Bronchial epithelial cell (primary cell): ENCODE measurements at regions not wholly inside any gene's neighbourhood (a gene's known extent, or its start where the extent isn't known, plus 50 kb on each side); places are given as distances from the start of the nearest gene placed in this dataset.
"Not testable (repeated sequence)": the region's sequence is repeated elsewhere in the genome, so short reads cannot be mapped to it uniquely, and the experiment has no call there.

Source experiments
- DNase-seq: peaks from one replicate; pipeline ENCODE4 v3.0.0-alpha.2; 2010; ENCODE audit warnings: low read depth
- FAIRE-seq: peaks from 2 replicates; lab custom pipeline; 2011; peaks lifted over from hg19 to GRCh38; lab: Jason Lieb, UNC
- H3K27me3 ChIP-seq: 2 replicates; pipeline ENCODE4 v1.5.1; 2011; ENCODE audit warnings: low read length; ENCODE audit not compliant: control insufficient read depth, insufficient read depth
- H3K36me3 ChIP-seq: 2 replicates; pipeline ENCODE4 v1.5.1; 2011; ENCODE audit warnings: low read length; ENCODE audit not compliant: control insufficient read depth, insufficient read depth
- H3K4me3 ChIP-seq: 2 replicates; pipeline ENCODE4 v1.5.1; 2011; ENCODE audit warnings: mild to moderate bottlenecking, low read depth, low read length, control low read depth
- TF ChIP-seq, protein P1 (sequence below): IDR thresholded peaks from 2 replicates; pipeline ENCODE4 v1.5.1; 2011; ENCODE audit warnings: mild to moderate bottlenecking, moderate library complexity, low read length, control low read depth, inconsistent platforms; ENCODE audit not compliant: insufficient read depth, severe bottlenecking

DNA sequence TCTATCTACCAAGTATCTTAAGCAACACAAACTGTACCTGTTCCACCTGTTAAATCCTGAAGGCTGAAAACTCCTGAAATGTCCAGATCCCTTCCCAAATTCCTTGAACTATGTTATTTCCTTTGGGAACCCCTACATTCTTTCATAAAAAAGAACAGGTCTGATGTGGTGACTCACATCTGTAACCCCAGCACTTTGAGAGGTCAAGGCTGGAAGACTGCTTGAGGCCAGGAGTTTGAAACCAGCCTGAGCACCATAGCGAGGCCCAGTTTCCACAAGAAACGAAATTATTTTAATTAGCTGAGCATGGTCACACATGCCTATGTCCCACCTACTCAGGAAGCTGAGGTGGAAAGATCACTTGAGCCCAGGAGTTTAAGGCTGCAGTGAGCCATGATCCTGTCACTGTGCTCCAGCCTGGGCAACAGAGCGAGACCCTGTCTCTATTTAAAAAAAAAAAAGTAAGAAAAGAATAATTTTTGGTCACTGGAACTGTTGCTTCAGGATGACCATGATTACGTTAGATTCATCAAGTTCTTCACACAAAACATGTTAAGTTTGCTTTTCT is 84.3 kb downstream of the PHLDA1 start:
- no peaks in the 10 kb centered on the region for H3K36me3 ChIP-seq
- TF ChIP-seq, protein P1, sequence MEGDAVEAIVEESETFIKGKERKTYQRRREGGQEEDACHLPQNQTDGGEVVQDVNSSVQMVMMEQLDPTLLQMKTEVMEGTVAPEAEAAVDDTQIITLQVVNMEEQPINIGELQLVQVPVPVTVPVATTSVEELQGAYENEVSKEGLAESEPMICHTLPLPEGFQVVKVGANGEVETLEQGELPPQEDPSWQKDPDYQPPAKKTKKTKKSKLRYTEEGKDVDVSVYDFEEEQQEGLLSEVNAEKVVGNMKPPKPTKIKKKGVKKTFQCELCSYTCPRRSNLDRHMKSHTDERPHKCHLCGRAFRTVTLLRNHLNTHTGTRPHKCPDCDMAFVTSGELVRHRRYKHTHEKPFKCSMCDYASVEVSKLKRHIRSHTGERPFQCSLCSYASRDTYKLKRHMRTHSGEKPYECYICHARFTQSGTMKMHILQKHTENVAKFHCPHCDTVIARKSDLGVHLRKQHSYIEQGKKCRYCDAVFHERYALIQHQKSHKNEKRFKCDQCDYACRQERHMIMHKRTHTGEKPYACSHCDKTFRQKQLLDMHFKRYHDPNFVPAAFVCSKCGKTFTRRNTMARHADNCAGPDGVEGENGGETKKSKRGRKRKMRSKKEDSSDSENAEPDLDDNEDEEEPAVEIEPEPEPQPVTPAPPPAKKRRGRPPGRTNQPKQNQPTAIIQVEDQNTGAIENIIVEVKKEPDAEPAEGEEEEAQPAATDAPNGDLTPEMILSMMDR: no peak
- no peak for FAIRE-seq
- DNase-seq: no peak
- H3K27me3 ChIP-seq: no peaks in the 10 kb centered on the region
- no peak overlapping the region for H3K4me3 ChIP-seq

DNA sequence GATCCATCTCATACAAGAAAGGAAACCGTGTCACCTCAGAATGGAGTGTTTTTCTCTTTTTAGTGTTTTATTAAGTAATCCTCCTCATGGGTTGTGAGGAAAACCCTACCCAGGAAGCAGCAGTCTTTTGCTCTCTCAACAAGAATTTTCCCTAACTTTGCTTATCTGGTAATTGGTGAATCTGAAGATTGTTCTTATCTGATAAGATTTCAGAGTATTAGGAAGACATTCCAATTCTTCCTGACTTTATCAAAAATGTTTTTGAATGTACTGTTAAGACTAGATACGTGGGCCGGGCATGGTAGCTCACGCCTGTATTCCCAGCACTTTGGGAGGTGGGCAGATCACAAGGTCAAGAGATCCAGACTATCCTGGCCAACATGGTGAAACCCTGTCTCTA is 86.0 kb downstream of the PHLDA1 start:
- no peaks in the 10 kb centered on the region for H3K36me3 ChIP-seq
- TF ChIP-seq, protein P1: no peak

DNA sequence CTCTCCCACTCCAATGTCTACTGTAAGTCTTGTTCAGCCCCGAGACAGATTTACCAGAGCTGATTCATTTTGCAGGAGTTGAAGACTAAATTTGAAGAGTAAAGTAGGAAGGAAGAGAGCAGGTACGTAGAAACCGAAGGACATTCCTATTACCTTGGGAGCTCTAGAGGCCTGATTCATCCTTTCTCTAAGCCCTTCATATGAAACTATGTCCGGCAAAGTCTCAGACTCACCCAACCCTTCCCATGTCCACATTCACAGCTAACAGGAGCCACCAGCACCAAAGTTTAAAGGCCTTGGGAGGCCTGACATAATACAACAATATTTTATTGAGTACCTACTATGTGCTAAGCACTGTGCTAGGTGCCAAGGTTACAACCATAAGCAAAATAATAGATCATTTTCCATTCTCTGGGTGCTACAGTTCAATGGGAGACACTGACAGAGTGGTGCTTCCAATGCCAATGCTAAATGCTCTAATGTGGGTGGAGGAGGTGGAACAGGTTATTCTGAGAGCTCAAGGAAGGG is 86.6 kb downstream of the PHLDA1 start:
- TF ChIP-seq, protein P1: no peak
- DNase-seq (no peak), FAIRE-seq (no peak)
- H3K27me3 ChIP-seq: no peaks in the 10 kb centered on the region
- no peak overlapping the region for H3K4me3 ChIP-seq
- no peaks in the 10 kb centered on the region for H3K36me3 ChIP-seq

More for the DNA sequence above, 86.0 kb downstream of the PHLDA1 start:
- Histone ChIP-seq H3K4me3 (no peak overlapping the region), H3K27me3 (no peaks in the 10 kb centered on the region)
- FAIRE-seq: no peak
- DNase-seq: no peak

DNA sequence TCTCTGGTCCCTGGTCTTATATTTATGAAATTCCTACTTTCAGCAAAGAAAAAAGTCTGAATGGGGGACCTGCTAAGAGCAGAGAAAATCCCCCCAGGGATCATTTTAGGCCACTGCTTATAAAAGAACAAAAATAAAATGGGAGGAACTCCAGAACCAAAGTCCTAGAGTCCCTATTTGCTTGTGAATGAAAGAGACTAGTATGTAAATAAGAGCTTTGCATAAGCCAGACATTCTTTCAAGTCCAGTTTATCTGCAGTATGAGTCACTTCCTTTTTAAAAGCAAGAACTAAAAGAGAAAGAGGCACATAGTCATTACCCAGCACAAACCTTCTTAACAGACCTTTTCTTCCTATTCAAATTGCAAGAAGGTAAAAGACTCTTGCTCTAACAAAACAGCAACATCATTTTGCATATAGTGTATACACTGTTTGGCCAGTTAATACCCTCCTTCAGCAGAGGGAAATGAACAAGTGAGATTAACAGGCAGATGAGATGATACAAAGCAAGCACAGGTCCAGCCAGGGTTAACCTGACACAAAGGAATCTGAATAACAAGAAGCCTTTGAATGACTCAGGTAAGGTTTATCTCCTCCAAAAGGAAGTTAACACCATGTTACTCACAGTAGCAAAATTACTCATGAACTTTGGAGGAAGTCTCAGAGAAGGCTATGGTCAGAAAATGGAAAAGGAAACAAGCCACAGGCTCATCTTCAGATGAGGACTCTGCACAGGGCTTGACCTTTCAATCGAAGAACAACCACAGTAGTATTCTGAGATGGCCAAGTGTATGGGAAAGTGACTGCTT is 87.3 kb downstream of the PHLDA1 start:
- Histone ChIP-seq H3K4me3 (no peak overlapping the region), H3K36me3 (no peaks in the 10 kb centered on the region), H3K27me3 (no peaks in the 10 kb centered on the region)
- TF ChIP-seq, protein P1: no peak
- FAIRE-seq: no peak
- DNase-seq: peak; percentile 97

DNA sequence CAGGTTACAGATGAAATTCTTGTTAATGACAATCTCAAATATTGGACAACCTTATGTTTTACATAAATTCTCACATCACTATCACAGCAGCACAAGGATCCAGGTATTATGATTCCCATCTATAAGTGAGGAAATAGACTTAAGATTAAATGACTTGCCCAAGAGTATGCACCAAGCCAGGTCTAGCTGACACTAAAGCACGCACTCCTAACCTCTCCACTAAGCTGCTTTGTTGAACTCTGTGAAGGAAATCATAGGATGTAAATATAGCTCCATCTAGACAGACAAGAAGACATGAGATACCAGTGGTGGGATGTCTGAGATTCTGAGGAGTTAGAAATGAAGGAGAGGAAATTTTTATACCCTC is 87.9 kb downstream of the PHLDA1 start:
- Histone ChIP-seq H3K27me3 (no peaks in the 10 kb centered on the region), H3K36me3 (no peaks in the 10 kb centered on the region), H3K4me3 (no peak overlapping the region)
- TF ChIP-seq, protein P1: no peak
- no peak for FAIRE-seq
- no peak for DNase-seq

DNA sequence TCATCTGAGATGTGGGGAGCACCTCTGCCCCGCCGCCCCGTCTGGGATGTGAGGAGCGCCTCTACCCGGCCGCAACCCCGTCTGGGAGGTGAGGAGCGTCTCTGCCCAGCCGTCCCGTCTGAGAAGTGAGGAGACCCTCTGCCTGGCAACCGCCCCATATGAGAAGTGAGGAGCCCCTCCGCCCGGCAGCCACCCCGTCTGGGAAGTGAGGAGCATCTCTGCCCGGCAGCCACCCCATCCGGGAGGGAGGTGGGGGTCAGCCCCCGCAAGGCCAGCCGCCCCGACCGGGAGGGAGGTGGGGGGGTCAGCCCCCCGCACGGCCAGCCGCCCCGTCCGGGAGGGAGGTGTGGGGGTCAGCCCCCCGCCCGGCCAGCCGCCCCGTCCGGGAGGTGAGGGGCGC is 89.9 kb downstream of the PHLDA1 start:
- FAIRE-seq, DNase-seq, H3K4me3 ChIP-seq, H3K27me3 ChIP-seq, H3K36me3 ChIP-seq: not testable (repeated sequence)
